Stimulated activated CD4-positive, alpha-beta T cell treated with anti-CD3 and anti-CD28 coated beads, Interleukin-12 subunit alpha, Interleukin-12 subunit beta, amount 100 ng/mL, for 4 hours (primary cell): ENCODE measurements at regions not wholly inside any gene's neighbourhood (a gene's known extent, or its start where the extent isn't known, plus 50 kb on each side); places are given as distances from the start of the nearest gene placed in this dataset.
"Not testable (repeated sequence)": the region's sequence is repeated elsewhere in the genome, so short reads cannot be mapped to it uniquely, and the experiment has no call there.

ENCODE experiments used
- DNase-seq: peaks from one replicate; pipeline ENCODE4 v3.0.0-alpha.2; 2020

DNA sequence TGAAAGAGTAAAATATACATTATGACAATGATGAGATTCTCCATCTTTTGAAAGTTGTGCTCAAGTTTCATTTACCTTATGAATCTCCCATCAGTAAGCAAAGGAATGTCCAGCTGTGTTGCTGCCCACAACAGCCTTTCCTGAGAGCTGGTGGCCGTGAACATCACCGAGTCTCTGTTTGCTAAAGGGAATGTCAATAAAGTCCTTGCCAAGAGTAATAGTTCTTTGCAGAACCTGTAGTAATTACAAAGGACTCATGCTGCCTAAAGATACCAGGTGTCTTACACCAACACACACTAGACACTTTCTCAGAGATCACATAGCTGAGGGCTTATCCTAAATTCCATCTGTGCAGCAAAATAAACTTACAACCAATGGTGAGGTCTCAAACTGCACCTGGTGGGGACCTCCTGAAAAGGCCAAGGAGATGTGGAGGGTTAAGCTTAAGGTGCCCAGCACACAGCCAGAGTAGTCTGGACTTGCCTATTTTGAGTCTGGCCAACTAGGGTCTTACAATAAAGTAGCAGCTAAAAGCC, 111.1 kb upstream of the DAPK1 start:
- no peak for DNase-seq

DNA sequence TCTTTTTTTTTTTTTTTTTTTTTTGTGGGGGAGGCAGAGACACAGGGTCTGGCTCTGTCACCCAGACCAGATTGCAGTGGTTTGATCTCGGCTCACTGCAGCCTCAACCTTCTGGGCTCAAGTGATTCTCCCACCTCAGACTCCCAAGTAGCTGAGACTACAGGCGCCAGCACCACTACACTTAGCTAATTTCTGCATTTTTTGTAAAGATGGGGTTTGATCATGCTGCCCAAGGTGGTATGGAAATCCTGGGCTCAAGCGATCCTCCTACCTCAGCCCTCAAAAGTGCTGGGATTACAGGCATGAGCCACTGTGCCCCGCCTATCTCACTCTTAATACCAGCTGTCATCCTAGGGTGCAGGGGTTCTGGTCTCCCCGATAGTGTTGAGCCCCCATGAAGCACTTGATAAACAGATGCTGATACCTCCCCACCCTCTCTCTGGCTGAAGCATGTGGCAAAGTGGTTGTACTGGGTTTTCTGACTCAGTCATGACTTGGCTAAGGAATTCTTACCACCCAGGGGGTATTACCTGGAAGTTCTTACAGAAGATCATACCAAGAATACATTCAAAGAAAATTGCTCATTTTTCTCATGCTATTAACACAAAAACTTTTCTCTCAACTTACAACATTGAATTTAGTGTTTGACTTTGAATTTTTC, 110.2 kb upstream of the DAPK1 start:
- no peak for DNase-seq

DNA sequence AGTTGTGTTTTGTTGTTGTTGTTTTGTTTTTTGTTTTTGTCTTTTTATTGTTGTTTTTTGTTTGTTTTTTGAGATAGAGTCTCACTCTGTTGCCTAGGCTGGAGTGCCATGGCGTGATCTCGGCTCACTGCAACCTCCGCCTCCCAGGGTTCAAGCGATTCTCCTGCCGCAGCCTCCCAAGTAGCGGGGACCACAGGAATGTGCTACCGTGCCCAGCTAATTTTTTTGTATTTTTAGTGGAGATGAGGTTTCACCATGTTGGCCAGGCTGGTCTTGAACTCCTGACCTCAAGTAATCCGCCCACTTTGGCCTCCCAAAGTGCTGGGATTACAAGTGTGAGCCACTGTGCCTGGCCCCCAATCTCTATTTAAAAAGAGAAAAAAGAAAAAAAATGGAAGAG, 109.0 kb upstream of the DAPK1 start:
- DNase-seq: not testable (repeated sequence)

DNA sequence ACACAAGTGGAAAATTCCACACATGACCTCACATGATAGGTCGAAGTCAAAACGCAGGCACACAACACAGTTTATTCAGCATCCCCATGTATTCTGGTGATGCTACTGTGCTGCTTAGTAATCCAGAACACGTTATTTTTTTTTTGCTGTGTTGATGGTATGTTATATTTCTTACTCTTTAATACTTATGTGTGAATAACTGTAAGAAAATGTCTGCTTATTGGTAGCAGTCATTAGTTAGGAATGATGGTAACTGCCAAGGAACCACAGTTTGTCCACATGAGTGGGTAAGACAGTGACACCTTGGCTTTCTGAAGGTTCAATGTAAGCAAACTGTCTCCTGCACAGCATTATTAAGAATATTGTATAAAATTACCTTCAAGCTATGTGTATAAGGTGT, 107.7 kb upstream of the DAPK1 start:
- no peak for DNase-seq

DNA sequence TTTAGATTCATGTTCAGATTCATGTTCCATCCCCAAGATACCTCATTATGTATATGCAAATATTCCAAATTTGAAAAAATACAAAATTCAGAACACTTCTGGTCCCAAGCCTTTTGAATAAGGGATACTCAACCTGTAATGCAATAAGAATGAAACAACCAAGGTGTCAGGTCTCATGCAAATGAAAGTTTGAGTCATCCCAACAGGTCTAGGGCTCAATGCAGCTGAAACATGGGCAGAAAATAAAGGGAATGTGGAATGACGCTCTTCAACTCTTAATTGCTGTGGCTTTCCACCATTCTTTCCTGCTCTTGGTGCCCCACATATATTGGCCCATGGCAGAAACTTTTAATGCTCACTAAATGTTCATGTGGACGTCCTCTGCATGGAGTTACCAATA, 107.3 kb upstream of the DAPK1 start:
- no peak for DNase-seq

DNA sequence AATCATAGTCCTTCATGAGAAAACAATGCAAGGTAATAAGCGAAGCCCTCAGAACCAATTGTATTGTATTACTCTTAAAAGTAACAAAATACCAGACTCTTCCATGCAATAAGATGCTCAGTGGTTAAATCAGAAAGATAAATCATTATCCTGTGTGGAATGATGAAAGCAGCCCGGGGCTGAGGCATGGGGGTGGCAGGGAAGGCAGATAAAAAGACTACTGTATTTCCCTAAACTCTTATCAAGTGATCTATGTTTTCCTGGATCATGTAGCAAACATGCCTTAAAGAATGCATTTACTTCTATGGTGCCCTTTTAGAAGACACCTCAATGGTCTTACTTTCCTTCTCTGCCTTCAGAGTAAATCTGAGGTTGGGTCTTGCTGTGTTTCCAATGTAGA, 105.6 kb upstream of the DAPK1 start:
- no peak for DNase-seq

DNA sequence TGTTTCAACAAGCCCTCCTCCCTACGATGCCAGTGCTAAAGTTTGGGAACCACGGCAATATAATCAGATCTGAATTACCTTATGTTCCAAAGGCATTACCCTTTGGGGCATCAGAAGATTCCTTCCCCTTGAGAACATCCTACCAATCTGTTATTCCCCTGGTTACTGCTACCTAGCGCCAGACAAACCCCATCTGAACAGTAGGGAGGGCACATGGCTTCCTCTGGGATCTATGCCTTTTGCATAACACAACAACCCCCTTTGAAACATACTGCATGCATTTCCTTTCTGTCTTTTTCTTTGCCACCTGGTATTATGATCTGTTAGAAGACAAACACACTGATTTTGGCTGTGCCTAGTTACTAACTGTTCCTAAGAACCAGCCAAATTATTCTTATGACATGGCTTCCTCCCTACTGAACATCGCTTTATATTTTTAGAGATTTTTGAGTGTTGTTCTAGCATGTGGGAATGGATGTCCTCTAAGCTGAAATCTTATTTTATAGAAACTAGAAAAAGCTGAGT, 103.9 kb upstream of the DAPK1 start:
- no peak for DNase-seq

DNA sequence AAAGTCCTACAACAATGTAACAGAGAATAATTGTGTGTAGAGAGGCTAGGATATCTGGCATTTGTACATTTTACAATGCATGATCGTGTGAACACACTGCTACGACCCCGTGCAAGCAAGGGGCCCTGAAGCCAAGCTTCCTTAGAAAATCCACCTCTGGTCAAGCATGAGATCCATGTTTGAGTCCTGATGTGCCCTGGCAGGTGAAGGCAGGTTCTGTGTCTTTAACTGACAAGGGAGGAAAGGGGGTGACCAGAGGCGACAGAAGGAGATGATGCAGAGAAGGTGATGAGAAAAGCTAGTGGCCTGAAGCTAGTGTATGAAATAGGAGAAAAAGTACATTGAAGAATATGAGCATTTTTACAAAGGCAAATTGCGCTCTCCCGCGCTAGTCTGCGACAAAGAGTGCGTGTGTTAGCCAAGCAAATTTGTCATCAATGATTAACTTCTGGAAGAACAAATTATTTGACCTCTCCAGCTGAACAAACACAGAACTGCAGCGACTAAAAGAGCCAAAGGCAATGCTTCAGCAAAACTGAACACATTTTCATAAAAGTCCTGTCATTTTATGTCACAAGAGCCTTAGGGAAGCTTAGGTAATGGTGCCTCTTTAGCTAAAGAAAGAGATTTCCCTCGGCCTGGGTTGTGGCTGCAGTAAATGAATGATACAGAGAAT, 101.7 kb upstream of the DAPK1 start:
- no peak for DNase-seq

DNA sequence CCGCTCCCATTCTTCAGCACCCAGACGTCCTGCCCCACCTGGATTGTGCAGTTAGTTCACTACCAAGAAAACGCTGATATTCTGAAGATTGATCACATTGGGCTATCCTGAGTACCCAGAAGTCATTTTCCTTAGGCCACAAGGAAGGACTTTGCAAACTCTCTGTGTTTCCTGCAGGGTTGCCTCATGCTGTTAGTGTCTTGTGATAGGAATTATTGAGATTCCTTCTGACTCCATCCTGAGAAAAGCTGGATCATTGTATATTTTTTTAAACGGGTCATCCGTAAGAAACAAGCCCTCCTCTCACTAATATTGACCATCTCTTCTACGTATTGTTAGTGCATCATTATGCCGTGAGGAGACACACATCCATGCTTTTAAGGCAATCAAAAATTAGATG, 96.0 kb upstream of the DAPK1 start:
- DNase-seq: no peak

DNA sequence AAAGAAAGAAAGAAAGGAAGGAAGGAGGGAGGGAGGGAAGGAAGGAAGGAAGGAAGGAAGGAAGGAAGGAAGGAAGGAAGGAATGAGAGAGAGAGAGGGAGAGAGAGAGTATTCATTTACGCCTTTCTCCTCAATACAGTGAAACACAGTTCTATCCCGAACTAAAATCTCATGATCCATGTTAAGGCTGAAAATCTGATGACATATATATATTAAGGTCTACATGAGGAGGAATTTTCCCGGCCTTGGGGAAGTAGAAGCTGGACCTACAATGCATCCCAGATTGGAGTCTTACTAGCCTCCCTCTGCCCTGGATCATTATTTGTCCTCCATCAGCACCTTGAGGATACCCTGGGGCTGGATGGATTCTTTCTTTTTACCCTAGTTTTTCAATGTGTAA, 95.1 kb upstream of the DAPK1 start:
- DNase-seq: no peak

DNA sequence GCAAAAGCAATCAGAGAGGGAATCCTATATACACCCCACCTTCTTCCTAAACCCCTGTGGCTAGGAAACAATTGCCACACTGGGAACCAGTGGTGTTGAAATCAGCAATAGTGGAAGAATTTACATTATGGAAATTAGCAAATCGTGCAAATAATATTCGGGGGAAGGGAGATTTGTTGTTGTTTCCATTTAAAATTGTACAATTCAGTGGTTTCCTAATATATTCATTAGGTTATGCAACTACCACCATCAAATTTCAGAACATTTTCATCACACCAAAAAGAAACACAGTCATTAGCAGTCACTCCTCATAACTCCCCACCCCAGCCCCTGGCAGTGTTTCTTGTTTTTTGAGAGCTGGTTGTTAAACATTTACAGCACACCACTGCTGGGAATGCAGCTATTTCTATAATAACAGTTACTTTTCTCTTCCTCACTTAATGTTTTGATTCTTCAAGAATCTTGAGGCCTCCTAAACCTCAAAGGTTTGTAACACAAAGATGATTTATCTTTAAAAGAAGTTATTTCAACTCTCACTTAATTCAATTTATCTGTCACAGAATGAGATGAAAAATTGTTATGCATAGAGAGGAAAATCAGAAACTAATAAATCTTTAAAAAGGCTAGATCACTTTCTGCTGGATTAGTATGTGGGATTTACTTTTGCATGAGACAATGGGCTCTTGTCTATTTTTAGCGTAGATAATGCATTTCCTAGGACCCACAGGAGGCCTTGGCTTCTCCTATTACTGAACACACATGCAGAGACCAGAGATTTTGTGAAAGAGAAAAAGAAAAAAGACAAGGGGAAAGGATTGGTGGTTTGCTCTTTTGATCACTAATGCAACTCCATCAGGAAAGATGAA, 91.8 kb upstream of the DAPK1 start:
- no peak for DNase-seq

DNA sequence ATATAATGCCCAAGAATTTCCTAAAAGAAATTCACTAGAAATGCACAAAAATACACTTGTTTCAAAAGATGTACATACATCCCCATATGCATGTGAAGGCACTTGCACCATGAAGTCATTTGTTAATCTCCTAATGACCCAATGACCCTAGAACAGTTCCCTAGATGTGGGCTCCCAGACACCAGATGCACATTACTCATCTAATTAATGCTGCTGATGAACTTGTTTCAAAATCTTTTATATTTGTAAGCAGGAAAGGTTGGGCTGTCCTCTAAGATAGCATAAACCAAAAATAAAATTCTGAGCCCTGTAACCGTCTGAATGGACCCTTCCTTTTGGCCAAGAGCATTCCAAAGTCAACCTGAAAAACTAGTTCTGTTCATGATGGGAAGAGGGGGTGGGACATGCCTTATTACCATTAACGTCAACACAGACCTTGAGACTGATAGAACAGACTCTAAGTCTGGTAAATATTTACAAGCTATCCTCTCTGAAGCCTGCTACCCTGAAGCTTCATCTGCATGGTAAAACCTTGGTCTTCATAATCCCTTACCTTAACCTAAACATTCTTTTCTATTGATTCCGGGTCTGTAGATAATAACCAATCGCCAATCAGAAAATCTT, 91.0 kb upstream of the DAPK1 start:
- no peak for DNase-seq

DNA sequence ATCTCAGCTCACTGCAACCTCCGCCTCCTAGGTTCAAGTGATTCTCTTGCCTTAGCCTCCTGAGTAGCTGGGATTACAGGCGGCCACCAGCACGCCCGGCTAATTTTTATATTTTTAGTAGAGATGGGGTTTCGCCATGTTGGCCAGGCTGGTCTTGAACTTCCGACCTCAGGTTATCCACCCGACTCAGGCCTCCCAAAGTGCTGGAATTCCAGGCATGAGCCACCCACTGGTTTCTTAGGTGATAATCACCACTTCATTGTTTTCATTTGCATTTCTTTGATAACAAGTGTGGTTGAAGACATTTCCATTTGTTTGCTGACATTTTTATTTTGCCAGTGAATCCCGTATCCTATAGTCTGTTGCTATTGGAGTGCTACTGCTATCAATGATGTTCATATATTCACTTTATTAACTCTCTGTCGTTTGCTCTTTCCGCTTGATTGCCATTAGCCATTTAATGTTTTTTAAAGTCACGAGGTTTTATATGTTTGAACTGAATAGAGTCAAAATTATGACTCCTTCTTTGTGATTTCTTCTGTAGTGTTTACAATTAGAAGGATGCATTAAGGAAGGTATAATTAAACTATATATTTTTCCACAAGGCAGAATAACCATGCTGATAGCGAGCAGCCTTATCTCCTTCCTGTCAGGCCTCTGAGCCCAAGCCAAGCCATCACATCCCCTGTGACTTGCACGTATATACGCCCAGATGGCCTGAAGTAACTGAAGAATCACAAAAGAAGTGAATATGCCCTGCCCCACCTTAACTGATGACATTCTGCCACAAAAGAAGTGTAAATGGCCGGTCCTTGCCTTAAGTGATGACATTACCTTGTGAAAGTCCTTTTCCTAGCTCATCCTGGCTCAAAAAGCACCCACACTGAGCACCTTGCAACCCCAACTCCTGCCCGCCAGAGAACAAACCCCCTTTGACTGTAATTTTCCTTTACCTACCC, 87.3 kb upstream of the DAPK1 start:
- DNase-seq: not testable (repeated sequence)

DNA sequence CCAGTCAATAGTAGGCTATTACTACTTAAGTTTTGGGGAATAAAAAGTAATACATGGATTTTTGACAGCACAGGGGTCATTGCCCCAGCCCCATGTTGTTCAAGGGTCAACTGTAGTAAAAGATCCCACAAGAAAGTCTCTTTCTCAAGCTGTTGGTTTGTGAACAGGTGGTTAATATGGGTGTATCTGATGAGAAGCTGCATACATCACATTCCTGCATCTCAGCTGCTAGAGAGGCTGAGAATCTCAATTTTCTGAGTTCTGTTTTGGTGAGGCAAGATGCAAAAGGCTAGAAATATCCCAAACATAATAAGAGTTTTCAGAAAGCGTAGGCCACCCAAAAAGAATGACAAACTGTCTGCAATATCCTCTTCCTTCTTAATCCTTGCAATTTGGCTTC, 76.8 kb upstream of the DAPK1 start:
- DNase-seq: no peak

DNA sequence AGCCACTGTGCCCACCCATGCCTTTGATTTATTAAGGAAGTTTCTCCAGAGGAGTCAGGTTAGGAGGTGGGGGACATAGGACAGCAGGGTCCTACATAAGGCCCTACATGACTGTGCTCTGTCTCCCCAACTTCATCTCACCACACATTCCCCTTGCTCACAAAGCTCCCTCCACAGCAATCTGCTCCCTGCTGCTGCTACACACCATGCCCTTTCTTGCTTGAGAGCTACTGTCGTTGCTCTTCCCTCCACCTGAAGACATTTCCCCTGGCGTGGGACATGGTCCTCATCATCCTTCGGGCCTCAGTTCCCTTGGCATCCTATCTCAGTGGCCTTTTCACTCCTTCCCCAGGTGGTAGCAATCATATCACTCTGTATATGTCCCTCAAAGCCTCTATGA, 75.9 kb upstream of the DAPK1 start:
- no peak for DNase-seq

DNA sequence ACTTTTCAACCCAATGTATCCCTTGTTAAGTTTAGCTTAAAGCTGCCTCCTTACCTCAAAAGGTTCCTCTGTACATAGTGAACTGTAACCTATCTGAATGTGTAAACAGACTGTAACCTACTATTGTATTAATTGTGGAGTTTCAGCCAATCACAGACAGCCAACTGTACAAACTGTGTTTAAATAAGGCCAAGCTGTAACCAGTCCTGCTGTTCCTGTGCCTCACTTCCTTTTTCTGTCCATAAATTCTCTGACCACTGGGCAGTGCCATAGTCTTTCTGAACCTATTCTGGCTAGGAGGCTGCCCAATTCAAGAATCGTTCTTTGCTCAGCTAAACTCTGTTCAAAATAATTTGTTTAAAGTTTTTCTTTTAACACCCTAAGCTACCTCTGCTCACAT, 74.7 kb upstream of the DAPK1 start:
- no peak for DNase-seq

DNA sequence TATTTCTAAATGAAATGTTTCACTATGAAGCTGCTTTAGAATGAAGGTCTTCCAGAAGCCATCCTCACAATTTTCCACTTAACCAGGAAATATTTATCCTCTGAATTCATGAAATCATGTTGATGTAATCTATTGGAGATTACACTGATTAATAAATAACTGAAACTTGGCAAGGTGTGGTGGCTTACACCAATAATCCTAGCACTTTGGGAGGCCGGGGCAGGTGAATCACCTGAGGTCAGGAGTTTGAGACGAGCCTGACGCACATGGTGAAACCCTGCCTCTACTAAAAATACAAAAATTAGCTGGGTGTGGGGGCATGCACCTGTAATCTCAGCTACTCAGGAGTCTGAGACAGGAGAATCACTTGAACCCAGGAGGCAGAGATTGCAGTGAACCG, 73.8 kb upstream of the DAPK1 start:
- not testable (repeated sequence) for DNase-seq

DNA sequence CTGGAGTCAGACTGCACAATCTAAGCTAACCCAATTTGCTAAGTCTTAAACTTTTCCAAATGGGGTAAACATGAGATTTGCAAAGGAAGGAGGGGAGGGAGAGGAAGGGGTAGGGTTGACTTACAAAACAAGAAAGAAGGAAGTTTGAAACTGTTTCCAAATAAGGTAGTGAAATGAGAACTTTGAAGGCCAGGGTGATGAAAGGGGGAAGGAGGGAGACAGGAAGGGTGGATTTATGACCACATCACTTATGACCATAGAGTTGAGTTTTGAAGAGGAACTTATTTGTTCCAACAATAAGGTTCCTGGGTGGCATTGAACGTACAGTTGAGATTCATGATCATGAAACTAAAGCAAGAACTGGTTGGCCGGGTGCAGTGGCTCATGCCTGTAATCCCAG, 72.5 kb upstream of the DAPK1 start:
- no peak for DNase-seq

DNA sequence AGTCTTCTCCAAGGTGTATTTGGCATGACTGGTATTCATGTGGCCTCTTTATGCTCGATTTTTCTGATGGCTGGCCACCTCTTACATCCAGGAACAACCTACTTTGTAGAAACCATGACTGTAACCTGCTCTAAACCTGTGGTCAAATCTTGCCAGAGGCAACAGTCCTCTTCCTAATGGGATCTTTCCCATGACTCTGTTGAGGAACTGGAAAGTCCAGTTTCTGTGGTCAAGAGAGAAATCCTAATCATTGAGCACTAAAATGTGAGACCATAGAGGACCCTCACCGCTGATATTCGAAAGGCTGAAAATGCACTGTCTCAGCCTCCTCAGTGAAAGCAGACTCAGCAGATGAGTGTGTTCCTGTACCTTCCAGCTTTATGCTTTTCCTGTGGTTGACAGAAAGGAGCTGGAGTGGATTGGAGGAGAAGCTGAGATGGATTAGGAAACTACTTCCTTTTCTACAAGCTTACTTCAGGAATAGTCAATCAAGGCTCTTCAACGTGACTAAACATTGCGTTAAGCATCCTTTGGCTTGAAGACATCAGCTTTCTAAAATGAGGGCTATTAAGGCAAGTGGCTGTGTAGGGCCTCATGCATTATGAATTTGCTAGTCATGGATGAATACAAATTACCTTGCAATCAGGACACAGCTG, 69.7 kb upstream of the DAPK1 start:
- DNase-seq: no peak

DNA sequence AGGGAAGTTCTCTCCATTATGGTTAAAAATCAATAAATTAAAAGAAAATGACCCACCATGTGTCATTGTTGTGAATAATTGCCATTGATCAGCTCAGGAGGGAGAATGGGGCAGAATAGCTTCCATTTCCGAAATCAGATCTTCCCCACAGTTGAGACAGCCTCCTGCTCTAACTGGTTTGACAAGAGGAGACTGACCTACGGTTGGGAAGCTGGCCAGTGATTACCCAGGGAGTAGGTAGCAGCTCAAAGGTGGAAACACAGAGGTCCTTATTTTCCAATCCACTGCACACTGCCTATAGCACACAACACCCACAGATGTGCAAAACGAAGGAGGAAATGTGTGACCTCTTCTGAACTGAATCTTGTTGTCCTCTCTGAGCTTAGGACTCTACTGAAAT, 69.0 kb upstream of the DAPK1 start:
- no peak for DNase-seq

DNA sequence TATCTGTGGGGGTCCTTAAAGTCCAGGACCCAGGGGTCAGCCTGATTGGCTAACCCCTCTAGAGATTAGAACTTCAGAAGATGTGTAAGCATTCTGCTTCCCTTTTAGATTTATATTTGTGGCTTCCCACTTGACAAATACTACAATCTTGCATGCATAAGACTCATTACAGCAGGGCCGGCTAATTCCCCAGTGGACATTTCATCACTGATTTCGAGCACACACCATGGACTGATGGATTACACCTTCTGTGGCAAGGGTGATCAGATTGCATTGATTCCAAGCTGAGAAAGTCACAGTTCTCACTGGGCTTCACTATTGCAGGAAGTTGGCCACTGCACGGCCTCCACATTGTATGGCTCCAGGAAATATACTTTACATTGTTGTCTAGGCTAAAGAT, 65.8 kb upstream of the DAPK1 start:
- DNase-seq: no peak
